CD14-positive monocyte (primary cell): ENCODE measurements at regions not wholly inside any gene's neighbourhood (a gene's known extent, or its start where the extent isn't known, plus 50 kb on each side); places are given as distances from the start of the nearest gene placed in this dataset.

Experiments used
- DNase-seq, 3 donors: peaks; one replicate each; pipeline ENCODE4 v3.0.0-alpha.2; 2011 to 2022
- H2AFZ ChIP-seq: 2 replicates; pipeline ENCODE4 v1.6.0; 2012; ENCODE audit warnings: mild to moderate bottlenecking, low read depth, low read length, inconsistent platforms; ENCODE audit not compliant: insufficient read depth, poor library complexity, severe bottlenecking
- H3K27ac ChIP-seq, 2 donors: 1 replicate in 1 of 2; 2 replicates in 1 of 2; pipeline ENCODE4 v1.5.1; 2012 to 2013; ENCODE audit warnings: low read length in 2 of 2, control low read depth in 1 of 2, inconsistent platforms in 1 of 2, low read depth in 1 of 2, mild to moderate bottlenecking in 1 of 2
- H3K27me3 ChIP-seq, 2 donors: one replicate each; pipeline versions ENCODE4 v1.6.0 to v1.6.1; 2011 to 2013; ENCODE audit warnings: low read length in 2 of 2; ENCODE audit not compliant: control insufficient read depth in 2 of 2, insufficient read depth in 2 of 2
- H3K36me3 ChIP-seq, 2 donors: replicated peaks in 1 of 2; 1 replicate in 1 of 2; 2 replicates in 1 of 2; pipeline versions ENCODE4 v1.5.1 to v1.6.1; 2012 to 2013; ENCODE audit warnings: low read length in 2 of 2, control low read depth in 1 of 2, inconsistent platforms in 1 of 2, mild to moderate bottlenecking in 1 of 2; ENCODE audit not compliant: insufficient read depth in 2 of 2, control insufficient read depth in 1 of 2
- H3K4me1 ChIP-seq, 2 donors: 1 replicate in 1 of 2; 2 replicates in 1 of 2; pipeline versions ENCODE4 v1.5.1 to v1.6.1; 2012 to 2013; ENCODE audit warnings: low read length in 2 of 2, control low read depth in 1 of 2, inconsistent platforms in 1 of 2, mild to moderate bottlenecking in 1 of 2, moderate library complexity in 1 of 2; ENCODE audit not compliant: insufficient read depth in 2 of 2, control insufficient read depth in 1 of 2
- H3K4me2 ChIP-seq: replicated peaks from 2 replicates; pipeline ENCODE3; 2012; ENCODE audit warnings: low read length, moderate library complexity, mild to moderate bottlenecking; ENCODE audit not compliant: poor library complexity, severe bottlenecking; ENCODE audit errors: extremely low read depth
- H3K4me3 ChIP-seq, 3 experiments: fragments of 200-600 bp in 1 of 3; sonication (generic) in 1 of 3; replicated peaks in 1 of 3; 1 replicate in 2 of 3; 2 replicates in 1 of 3; pipeline ENCODE4 v1.5.1; 2011 to 2013; ENCODE audit warnings: low read length in 3 of 3, mild to moderate bottlenecking in 3 of 3, control low read depth in 2 of 3, low read depth in 2 of 3, inconsistent platforms in 1 of 3, moderate library complexity in 1 of 3
- H3K79me2 ChIP-seq: 2 replicates; pipeline ENCODE4 v1.6.0; 2012; ENCODE audit warnings: mild to moderate bottlenecking, control low read depth, inconsistent platforms, low read length, moderate library complexity; ENCODE audit not compliant: insufficient read depth
- H3K9ac ChIP-seq: 2 replicates; pipeline ENCODE4 v1.6.0; 2017; ENCODE audit warnings: low read length, mild to moderate bottlenecking; ENCODE audit not compliant: insufficient read depth, poor library complexity, severe bottlenecking
- H3K9me3 ChIP-seq, 2 donors: replicated peaks in 1 of 2; 1 replicate in 1 of 2; 2 replicates in 1 of 2; pipeline versions ENCODE4 v1.5.1 to v1.6.1; 2012 to 2013; ENCODE audit warnings: low read length in 2 of 2, control low read depth in 1 of 2; ENCODE audit not compliant: control insufficient read depth in 1 of 2, insufficient read depth in 1 of 2
- H4K20me1 ChIP-seq: 2 replicates; pipeline ENCODE4 v1.6.0; 2012; ENCODE audit warnings: mild to moderate bottlenecking, low read length, control low read depth, moderate library complexity; ENCODE audit not compliant: insufficient read depth
- H3K27ac Mint-ChIP-seq, 7 donors: one replicate each; pipeline ENCODE4 v1.8.0; 2020; ENCODE audit warnings: mild to moderate bottlenecking in 7 of 7, mixed read lengths in 7 of 7, moderate library complexity in 6 of 7, inconsistent platforms in 2 of 7
- H3K27me3 Mint-ChIP-seq, 3 donors: one replicate each; pipeline ENCODE4 v1.8.0; 2021 to 2022; ENCODE audit warnings: low read depth in 3 of 3, mild to moderate bottlenecking in 3 of 3, mixed read lengths in 3 of 3, moderate library complexity in 3 of 3, inconsistent platforms in 1 of 3
- H3K36me3 Mint-ChIP-seq, 2 donors: one replicate each; pipeline ENCODE4 v1.8.0; 2020; ENCODE audit warnings: mixed read lengths in 2 of 2, inconsistent platforms in 1 of 2, mild to moderate bottlenecking in 1 of 2
- H3K4me1 Mint-ChIP-seq: one replicate; pipeline ENCODE4 v1.8.0; 2020; ENCODE audit warnings: mild to moderate bottlenecking, mixed read lengths
- H3K4me3 Mint-ChIP-seq, 2 donors: one replicate each; pipeline ENCODE4 v1.8.0; 2020; ENCODE audit warnings: mild to moderate bottlenecking in 2 of 2, mixed read lengths in 2 of 2, moderate library complexity in 1 of 2
- H3K9me3 Mint-ChIP-seq, 7 donors: one replicate each; pipeline ENCODE4 v1.8.0; 2020 to 2022; ENCODE audit warnings: mixed read lengths in 7 of 7, mild to moderate bottlenecking in 6 of 7, moderate library complexity in 6 of 7, inconsistent platforms in 2 of 7
- WGBS: methylation state at CpG from one replicate; pipeline ENCODE4 v1.1.5; 2013; ENCODE audit warnings: missing lambda C conversion rate; ENCODE audit not compliant: insufficient coverage; 5-methylcytosine and 5-hydroxymethylcytosine counted together
- intact Hi-C, 2 donors: fragments of 100-400 bp; cut with micrococcal nuclease; formaldehyde crosslinking; loops; one replicate each; pipeline versions ENCODE4 v1.15.0 to v1.15.1; 2023
- TF ChIP-seq, protein P1 (sequence below): fragments of 200-600 bp; IDR thresholded peaks from one replicate; pipeline ENCODE4 v1.8.0; 2022; ENCODE audit warnings: antibody characterized with exemption, mild to moderate bottlenecking

DNA sequence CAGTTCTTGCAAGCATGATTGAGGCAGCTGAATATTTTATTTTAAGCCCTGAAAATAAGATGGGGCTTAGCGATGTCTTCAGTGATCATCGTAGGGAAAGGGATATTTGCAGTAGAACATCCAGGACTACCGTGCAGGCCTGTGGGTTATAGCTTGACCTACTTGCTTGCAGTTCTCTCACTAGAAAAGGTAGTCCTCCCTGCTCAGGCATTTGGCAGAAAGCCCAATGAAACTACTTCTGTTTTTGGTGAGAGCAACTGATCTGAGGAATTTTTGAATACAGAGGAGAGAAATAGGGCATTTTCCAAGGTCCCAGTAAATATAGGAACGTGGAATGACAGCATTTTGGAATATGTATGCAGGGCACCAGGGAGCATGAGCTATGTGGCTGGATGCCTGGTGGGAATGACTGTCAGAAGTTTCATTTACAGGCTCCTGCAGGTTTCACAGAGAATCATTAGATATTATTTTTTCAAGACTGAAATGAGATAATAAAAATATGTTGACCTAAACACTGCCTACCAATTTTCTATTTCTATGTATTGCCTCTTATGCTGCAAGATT is 417.9 kb upstream of the ACTBL2 start:
- no peaks in the 10 kb centered on the region for H4K20me1 ChIP-seq
- no peaks in the 10 kb centered on the region for H3K9me3 Mint-ChIP-seq
- no peak for DNase-seq
- H2AFZ ChIP-seq, result no peak overlapping the region
- 36% methylated on average over 2 of the region's 4 CpGs for WGBS
- H3K79me2 ChIP-seq, result no peaks in the 10 kb centered on the region
- intact Hi-C loops, result no loop called here
- peaks cover 0 to 4% (median 2%) of the 10 kb centered on the region in 3 donors for H3K27me3 Mint-ChIP-seq
- H3K27ac ChIP-seq, result no peak overlapping the region
- no peaks in the 10 kb centered on the region for H3K36me3 ChIP-seq
- H3K27me3 ChIP-seq, result no peaks in the 10 kb centered on the region
- H3K9me3 ChIP-seq, result no peaks in the 10 kb centered on the region
- H3K27ac Mint-ChIP-seq, result no peak overlapping the region
- H3K4me1 ChIP-seq, result no peaks in the 10 kb centered on the region
- no peak overlapping the region for H3K4me3 Mint-ChIP-seq
- no peak overlapping the region for H3K9ac ChIP-seq
- H3K4me2 ChIP-seq, result no peak overlapping the region
- H3K4me3 ChIP-seq, result no peak overlapping the region
- TF ChIP-seq, protein P1, sequence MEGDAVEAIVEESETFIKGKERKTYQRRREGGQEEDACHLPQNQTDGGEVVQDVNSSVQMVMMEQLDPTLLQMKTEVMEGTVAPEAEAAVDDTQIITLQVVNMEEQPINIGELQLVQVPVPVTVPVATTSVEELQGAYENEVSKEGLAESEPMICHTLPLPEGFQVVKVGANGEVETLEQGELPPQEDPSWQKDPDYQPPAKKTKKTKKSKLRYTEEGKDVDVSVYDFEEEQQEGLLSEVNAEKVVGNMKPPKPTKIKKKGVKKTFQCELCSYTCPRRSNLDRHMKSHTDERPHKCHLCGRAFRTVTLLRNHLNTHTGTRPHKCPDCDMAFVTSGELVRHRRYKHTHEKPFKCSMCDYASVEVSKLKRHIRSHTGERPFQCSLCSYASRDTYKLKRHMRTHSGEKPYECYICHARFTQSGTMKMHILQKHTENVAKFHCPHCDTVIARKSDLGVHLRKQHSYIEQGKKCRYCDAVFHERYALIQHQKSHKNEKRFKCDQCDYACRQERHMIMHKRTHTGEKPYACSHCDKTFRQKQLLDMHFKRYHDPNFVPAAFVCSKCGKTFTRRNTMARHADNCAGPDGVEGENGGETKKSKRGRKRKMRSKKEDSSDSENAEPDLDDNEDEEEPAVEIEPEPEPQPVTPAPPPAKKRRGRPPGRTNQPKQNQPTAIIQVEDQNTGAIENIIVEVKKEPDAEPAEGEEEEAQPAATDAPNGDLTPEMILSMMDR, result no peak
- no peaks in the 10 kb centered on the region for H3K4me1 Mint-ChIP-seq
- no peaks in the 10 kb centered on the region for H3K36me3 Mint-ChIP-seq

DNA sequence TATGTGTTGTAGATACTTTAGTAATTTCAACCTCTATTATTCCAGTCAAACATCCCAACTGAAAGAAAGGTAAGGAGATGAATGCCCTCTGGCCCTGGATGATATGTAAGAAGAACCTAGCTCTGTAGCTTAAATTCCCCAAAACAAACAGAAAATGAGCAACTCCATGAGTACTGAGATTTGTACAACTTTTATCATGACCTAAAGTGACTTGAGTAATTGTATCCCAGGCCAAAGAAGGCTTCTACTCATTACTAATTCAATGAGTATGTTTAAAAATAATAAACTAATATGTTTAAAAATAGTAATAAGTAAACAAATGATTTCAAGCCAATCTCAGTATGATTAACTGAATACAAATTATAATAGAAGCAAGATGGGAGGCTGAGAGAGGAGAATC is 414.0 kb upstream of the ACTBL2 start:
- no peaks in the 10 kb centered on the region for H3K4me1 ChIP-seq
- H3K27ac ChIP-seq, result no peak overlapping the region
- H3K9me3 ChIP-seq, result no peaks in the 10 kb centered on the region
- Mint-ChIP-seq H3K4me1 (no peaks in the 10 kb centered on the region), H3K36me3 (no peaks in the 10 kb centered on the region), H3K27ac (no peak overlapping the region), H3K4me3 (no peak overlapping the region), H3K27me3 (peaks cover 1 to 4% (median 2%) of the 10 kb centered on the region in 3 donors), H3K9me3 (peaks cover 0 to 2% (median 0%) of the 10 kb centered on the region in 7 donors)
- DNase-seq, result no peak
- TF ChIP-seq, protein P1, result no peak
- no peaks in the 10 kb centered on the region for H4K20me1 ChIP-seq
- no peaks in the 10 kb centered on the region for H3K27me3 ChIP-seq
- no peaks in the 10 kb centered on the region for H3K36me3 ChIP-seq
- no peak overlapping the region for H3K9ac ChIP-seq
- intact Hi-C loops, result no loop called here
- no peak overlapping the region for H2AFZ ChIP-seq
- H3K4me3 ChIP-seq, result no peak overlapping the region
- H3K79me2 ChIP-seq, result no peaks in the 10 kb centered on the region
- no peak overlapping the region for H3K4me2 ChIP-seq
